Astrocyte (in vitro differentiated cells and primary cell): ENCODE measurements at regions not wholly inside any gene's neighbourhood (a gene's known extent, or its start where the extent isn't known, plus 50 kb on each side); places are given as distances from the start of the nearest gene placed in this dataset.

Source experiments
- DNase-seq: peaks from one replicate; pipeline ENCODE4 v3.0.0-alpha.2; 2010; ENCODE audit warnings: low read depth
- FAIRE-seq: peaks from 2 replicates; lab custom pipeline; 2011; peaks lifted over from hg19 to GRCh38; lab: Jason Lieb, UNC
- H2AFZ ChIP-seq: 2 replicates; pipeline ENCODE4 v1.6.0; 2012; ENCODE audit warnings: low read depth, low read length, inconsistent platforms
- H3K27ac ChIP-seq: 2 replicates; pipeline ENCODE4 v1.5.1; 2011; ENCODE audit warnings: low read depth, low read length, inconsistent platforms
- H3K27me3 ChIP-seq: 2 replicates; pipeline ENCODE4 v1.6.0; 2011; ENCODE audit warnings: low read length, inconsistent platforms; ENCODE audit not compliant: insufficient read depth
- H3K36me3 ChIP-seq: 2 replicates; pipeline ENCODE4 v1.5.1; 2011; ENCODE audit warnings: low read length, inconsistent platforms; ENCODE audit not compliant: insufficient read depth
- H3K4me1 ChIP-seq: 2 replicates; pipeline ENCODE4 v1.5.1; 2011; ENCODE audit warnings: low read length, inconsistent platforms; ENCODE audit not compliant: insufficient read depth
- H3K4me2 ChIP-seq: 2 replicates; pipeline ENCODE4 v1.6.0; 2012; ENCODE audit warnings: low read length, inconsistent platforms
- H3K4me3 ChIP-seq: 2 replicates; pipeline ENCODE4 v1.5.1; 2011; ENCODE audit warnings: low read depth, mild to moderate bottlenecking, low read length, inconsistent platforms; ENCODE audit not compliant: insufficient read depth
- H3K79me2 ChIP-seq: 2 replicates; pipeline ENCODE4 v1.6.0; 2012; ENCODE audit warnings: mild to moderate bottlenecking, low read length, inconsistent platforms; ENCODE audit not compliant: insufficient read depth
- H3K9ac ChIP-seq: 2 replicates; pipeline ENCODE4 v1.6.0; 2012; ENCODE audit warnings: mild to moderate bottlenecking, low read length, inconsistent platforms
- H3K9me3 ChIP-seq: 2 replicates; pipeline ENCODE4 v1.5.1; 2012; ENCODE audit warnings: low read depth, mild to moderate bottlenecking, low read length, inconsistent platforms; ENCODE audit not compliant: insufficient read depth
- H4K20me1 ChIP-seq: 2 replicates; pipeline ENCODE4 v1.6.0; 2012; ENCODE audit warnings: low read length, inconsistent platforms; ENCODE audit not compliant: insufficient read depth
- H3K27ac Mint-ChIP-seq: one replicate; pipeline ENCODE4 v1.8.0; 2021; ENCODE audit warnings: mild to moderate bottlenecking, mixed read lengths; ENCODE audit not compliant: unreplicated experiment
- H3K27me3 Mint-ChIP-seq: one replicate; pipeline ENCODE4 v1.8.0; 2021; ENCODE audit warnings: low read depth, mixed read lengths; ENCODE audit not compliant: unreplicated experiment
- H3K36me3 Mint-ChIP-seq: one replicate; pipeline ENCODE4 v1.8.0; 2021; ENCODE audit warnings: low read depth, mixed read lengths; ENCODE audit not compliant: unreplicated experiment
- H3K4me1 Mint-ChIP-seq: one replicate; pipeline ENCODE4 v1.8.0; 2021; ENCODE audit warnings: low read depth, mixed read lengths; ENCODE audit not compliant: unreplicated experiment
- H3K4me3 Mint-ChIP-seq: one replicate; pipeline ENCODE4 v1.8.0; 2021; ENCODE audit warnings: mild to moderate bottlenecking, moderate library complexity, mixed read lengths; ENCODE audit not compliant: unreplicated experiment
- H3K9me3 Mint-ChIP-seq: one replicate; pipeline ENCODE4 v1.8.0; 2021; ENCODE audit warnings: mild to moderate bottlenecking, mixed read lengths; ENCODE audit not compliant: unreplicated experiment
- EZH2 ChIP-seq: IDR thresholded peaks from 2 replicates; pipeline ENCODE4 v1.6.1; 2012; ENCODE audit warnings: mild to moderate bottlenecking, low read length, inconsistent platforms; ENCODE audit not compliant: insufficient read depth
- TF ChIP-seq, protein P1 (sequence below): IDR thresholded peaks from 2 replicates; pipeline ENCODE4 v1.5.1; 2011; ENCODE audit warnings: low read depth, mild to moderate bottlenecking, inconsistent platforms, low read length, moderate library complexity; ENCODE audit not compliant: insufficient read depth

- Histone ChIP-seq H3K36me3 (no peaks in the 10 kb centered on the region), H2AFZ (no peak overlapping the region), H3K4me3 (no peak overlapping the region), H3K27me3 (no peaks in the 10 kb centered on the region), H3K79me2 (no peaks in the 10 kb centered on the region), H3K9ac (no peak overlapping the region), H3K9me3 (no peaks in the 10 kb centered on the region), H4K20me1 (no peaks in the 10 kb centered on the region), H3K4me2 (no peak overlapping the region), H3K4me1 (peaks cover 4% of the 10 kb centered on the region), H3K27ac (no peak overlapping the region)
- DNase-seq (no peak), FAIRE-seq (no peak)
- Mint-ChIP-seq H3K4me3 (no peak overlapping the region), H3K4me1 (peaks cover 15% of the 10 kb centered on the region), H3K27me3 (peaks cover 17% of the 10 kb centered on the region), H3K9me3 (peaks cover 2% of the 10 kb centered on the region), H3K27ac (peak overlapping the region; percentile 26), H3K36me3 (no peaks in the 10 kb centered on the region)
- TF ChIP-seq, protein P1, sequence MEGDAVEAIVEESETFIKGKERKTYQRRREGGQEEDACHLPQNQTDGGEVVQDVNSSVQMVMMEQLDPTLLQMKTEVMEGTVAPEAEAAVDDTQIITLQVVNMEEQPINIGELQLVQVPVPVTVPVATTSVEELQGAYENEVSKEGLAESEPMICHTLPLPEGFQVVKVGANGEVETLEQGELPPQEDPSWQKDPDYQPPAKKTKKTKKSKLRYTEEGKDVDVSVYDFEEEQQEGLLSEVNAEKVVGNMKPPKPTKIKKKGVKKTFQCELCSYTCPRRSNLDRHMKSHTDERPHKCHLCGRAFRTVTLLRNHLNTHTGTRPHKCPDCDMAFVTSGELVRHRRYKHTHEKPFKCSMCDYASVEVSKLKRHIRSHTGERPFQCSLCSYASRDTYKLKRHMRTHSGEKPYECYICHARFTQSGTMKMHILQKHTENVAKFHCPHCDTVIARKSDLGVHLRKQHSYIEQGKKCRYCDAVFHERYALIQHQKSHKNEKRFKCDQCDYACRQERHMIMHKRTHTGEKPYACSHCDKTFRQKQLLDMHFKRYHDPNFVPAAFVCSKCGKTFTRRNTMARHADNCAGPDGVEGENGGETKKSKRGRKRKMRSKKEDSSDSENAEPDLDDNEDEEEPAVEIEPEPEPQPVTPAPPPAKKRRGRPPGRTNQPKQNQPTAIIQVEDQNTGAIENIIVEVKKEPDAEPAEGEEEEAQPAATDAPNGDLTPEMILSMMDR: no peak
- TF ChIP-seq EZH2: no peak
Observed at GRCh38 chr22:22720724-22721261, 76.4 kb downstream of the GGTLC2 start.

DNA sequence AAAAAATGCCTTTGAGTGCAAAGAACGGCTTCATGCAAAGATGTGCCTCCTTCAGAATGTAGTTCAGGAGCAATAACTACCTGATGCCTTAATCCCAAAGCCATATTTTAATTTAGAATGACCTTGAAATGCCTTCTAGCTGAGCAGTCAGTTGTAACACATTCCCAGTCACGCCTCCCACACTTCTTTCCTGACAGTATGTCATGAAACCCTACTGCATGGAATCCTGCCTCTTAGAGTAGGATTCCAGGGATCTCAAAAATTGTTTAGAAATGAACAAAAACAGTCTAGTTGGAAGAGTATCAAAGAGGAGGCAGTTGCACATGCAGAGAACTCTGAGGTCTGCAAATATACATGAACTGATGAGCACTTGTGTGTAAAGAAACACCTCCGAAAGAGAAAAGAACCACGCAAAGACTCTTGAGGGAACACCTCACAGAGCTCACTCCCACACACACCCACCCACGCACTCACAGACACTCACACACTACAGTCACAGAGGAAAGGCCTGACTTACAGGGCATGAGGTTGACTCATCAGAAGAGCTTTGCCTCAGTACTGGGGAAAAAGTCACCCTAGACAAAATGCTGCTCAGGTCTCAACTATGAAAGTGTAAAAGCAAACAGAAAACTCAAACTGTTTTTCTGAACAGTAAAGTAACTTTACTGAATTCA lies 77.4 kb downstream of the GGTLC2 start:
- no peak for FAIRE-seq

More for the DNA sequence above, 77.4 kb downstream of the GGTLC2 start:
- H3K4me1 ChIP-seq: peaks cover 4% of the 10 kb centered on the region
- H4K20me1 ChIP-seq: no peaks in the 10 kb centered on the region
- no peaks in the 10 kb centered on the region for H3K36me3 ChIP-seq
- H3K79me2 ChIP-seq: no peaks in the 10 kb centered on the region
- Mint-ChIP-seq H3K9me3 (no peaks in the 10 kb centered on the region), H3K27me3 (peaks cover 15% of the 10 kb centered on the region), H3K27ac (no peak overlapping the region), H3K4me3 (no peak overlapping the region), H3K36me3 (no peaks in the 10 kb centered on the region), H3K4me1 (peaks cover 15% of the 10 kb centered on the region)
- no peak overlapping the region for H3K4me3 ChIP-seq
- H3K9ac ChIP-seq: no peak overlapping the region
- TF ChIP-seq EZH2: no peak
- TF ChIP-seq, protein P1: no peak
- H3K4me2 ChIP-seq: no peak overlapping the region
- H2AFZ ChIP-seq: no peak overlapping the region
- no peaks in the 10 kb centered on the region for H3K27me3 ChIP-seq
- peak; percentile 32 for DNase-seq
- H3K27ac ChIP-seq: no peak overlapping the region
- no peaks in the 10 kb centered on the region for H3K9me3 ChIP-seq
